ENCODE measurements at regions not wholly inside any gene's neighbourhood (a gene's known extent, or its start where the extent isn't known, plus 50 kb on each side); places are given as distances from the start of the nearest gene placed in this dataset.

GRCh38 chr14:61644175-61644574, 51.1 kb upstream of the HIF1A start:
- no peaks in the 10 kb centered on the region for H4K20me1 ChIP-seq (replicated peaks in 1 of 2; ENCODE audit: control insufficient read depth in 1 of 2, insufficient read depth in 2 of 2, low read length in 2 of 2)
- H3K4me2 ChIP-seq (ENCODE audit: insufficient read depth in 1 of 2, low read depth in 2 of 2, low read length in 2 of 2) = no peak overlapping the region
- no peak overlapping the region for H2BK12ac ChIP-seq (ENCODE audit: low read depth, low read length)
- DNase-seq (ENCODE audit: low read depth in 1 of 2, low spot score in 2 of 2) = no peak
- H2BK120ac ChIP-seq (replicated peaks; ENCODE audit: low read depth, low read length) = no peak overlapping the region
- no peak overlapping the region for H4K5ac ChIP-seq (ENCODE audit: insufficient read length, low read depth, low read length)
- no peaks in the 10 kb centered on the region; the same call in 1 of the 2 replicates for H3K23me2 ChIP-seq (ENCODE audit: low read depth, low read length)
- ChIA-PET CTCF (ENCODE audit: partially characterized antibody) (interaction anchor here (1.0 kb wide), 1 partner anchor 76 kb away, joined by 3 read pairs; no protein-coding TSS in a partner anchor), POLR2A (ENCODE audit: partially characterized antibody) (no interaction called here)
- no peak overlapping the region for H3K56ac ChIP-seq (replicated peaks; ENCODE audit: insufficient read length, low read depth, low read length)
- no peak overlapping the region for H2BK20ac ChIP-seq (ENCODE audit: low read length)
- H2AK5ac ChIP-seq (ENCODE audit: low read depth, low read length) = no peak overlapping the region
- H3K27ac ChIP-seq (ENCODE audit: low read depth, low read length) = no peak overlapping the region
- no peak overlapping the region for H3K4ac ChIP-seq (replicated peaks; ENCODE audit: insufficient read length, low read depth, low read length)
- no peaks in the 10 kb centered on the region for H3K79me1 ChIP-seq (ENCODE audit: low read depth, low read length)
- no peak overlapping the region for H2BK15ac ChIP-seq (ENCODE audit: low read length)
- H3K4me3 ChIP-seq (ENCODE audit: extremely low read depth in 1 of 4, insufficient read depth in 2 of 4, low read depth in 3 of 4, low read length in 4 of 4) = no peak overlapping the region
- no peaks in the 10 kb centered on the region for H3K27me3 ChIP-seq (replicated peaks in 1 of 4; ENCODE audit: control insufficient read depth in 3 of 4, extremely low read depth in 1 of 4, insufficient read depth in 3 of 4, low read length in 3 of 4)
- no peak for FAIRE-seq
- H3K18ac ChIP-seq (ENCODE audit: extremely low read depth, low read length) = no peak overlapping the region
- no peak overlapping the region for H3K9ac ChIP-seq (replicated peaks in 1 of 4; ENCODE audit: extremely low read depth in 1 of 4, low read depth in 3 of 4, low read length in 3 of 4)
- no peak overlapping the region for H3K23ac ChIP-seq (ENCODE audit: insufficient read length)
- H3K36me3 ChIP-seq (ENCODE audit: control insufficient read depth in 2 of 4, insufficient read depth in 4 of 4, low read length in 3 of 4) = no peaks in the 10 kb centered on the region
- no peaks in the 10 kb centered on the region for H3K4me1 ChIP-seq (replicated peaks in 1 of 4; ENCODE audit: control insufficient read depth in 3 of 4, insufficient read depth in 4 of 4, low read length in 3 of 4)
- no peak overlapping the region for H4K91ac ChIP-seq (replicated peaks; ENCODE audit: insufficient read length, low read length)
- H2AFZ ChIP-seq (ENCODE audit: low read length) = no peak overlapping the region
- H2BK5ac ChIP-seq (ENCODE audit: low read depth, low read length) = no peak overlapping the region
- H3K79me2 ChIP-seq (ENCODE audit: control insufficient read depth in 1 of 2, insufficient read depth in 2 of 2, low read length in 2 of 2) = no peaks in the 10 kb centered on the region
- no peak overlapping the region for H3K14ac ChIP-seq (ENCODE audit: insufficient read length)
- no peaks in the 10 kb centered on the region for H3K9me3 ChIP-seq (ENCODE audit: insufficient read depth in 2 of 2, low read depth in 1 of 2, low read length in 1 of 2)
- no peak overlapping the region for H4K8ac ChIP-seq (ENCODE audit: extremely low read depth, insufficient read depth, low read length)
- TF ChIP-seq POLR2A (IDR thresholded peaks at IDR 0.05; ENCODE audit: control extremely low read depth in 1 of 2, low read depth in 2 of 2, low read length in 2 of 2) (no peak), RAD21 (IDR thresholded peaks at IDR 0.05 in 1 of 2, conservative IDR thresholded peaks at IDR 0.05 in 1 of 2; ENCODE audit: low read depth in 2 of 2, low read length in 2 of 2) (no peak), CREB1 (IDR thresholded peaks at IDR 0.05) (no peak), BRCA1 (IDR thresholded peaks at IDR 0.05; ENCODE audit: low read depth, low read length) (no peak), POU5F1 (IDR thresholded peaks at IDR 0.05; ENCODE audit: low read depth, low read length) (no peak), ATF3 (IDR thresholded peaks at IDR 0.05; ENCODE audit: insufficient read depth, low read depth, low read length) (no peak), NRF1 (IDR thresholded peaks at IDR 0.05; ENCODE audit: low read depth, low read length) (no peak), CBX5 (IDR thresholded peaks at IDR 0.05; ENCODE audit: low read depth, low read length) (no peak)

All from H1 (cell line).